HepG2 (cell line): ENCODE measurements at regions not wholly inside any gene's neighbourhood (a gene's known extent, or its start where the extent isn't known, plus 50 kb on each side); places are given as distances from the start of the nearest gene placed in this dataset.

ENCODE experiments used
- ATF2 ChIP-seq: sonication (generic); formaldehyde crosslinking; IDR thresholded peaks from 2 replicates; pipeline ENCODE4 v1.4.0; 2020; ENCODE audit warnings: missing genetic modification reagents
- DMAP1 ChIP-seq: IDR thresholded peaks from 2 replicates; pipeline ENCODE4 v1.6.1; 2016
- FOXP1 ChIP-seq, 2 experiments: fragments of 450-650 bp in 1 of 2; IDR thresholded peaks; 2 replicates each; pipeline ENCODE4 v1.6.1; 2017 to 2018; ENCODE audit warnings: antibody characterized with exemption in 1 of 2
- FOXP4 ChIP-seq: sonication (generic); formaldehyde crosslinking; IDR thresholded peaks from 2 replicates; pipeline ENCODE4 v1.4.0; 2020; ENCODE audit warnings: missing genetic modification reagents
- GMEB1 ChIP-seq: sonication (generic); formaldehyde crosslinking; IDR thresholded peaks from 2 replicates; pipeline ENCODE4 v1.5.1; 2020; ENCODE audit warnings: missing genetic modification reagents, mild to moderate bottlenecking, borderline replicate concordance
- HMG20B ChIP-seq: conservative IDR thresholded peaks from 2 replicates; pipeline ENCODE4 v1.6.1; 2016; ENCODE audit warnings: missing genetic modification reagents, missing compliant biosample characterization
- MTERF4 ChIP-seq: sonication (generic); formaldehyde crosslinking; IDR thresholded peaks from 2 replicates; pipeline ENCODE4 v1.8.0; 2023; ENCODE audit warnings: mild to moderate bottlenecking, missing genetic modification reagents
- MZF1 ChIP-seq: sonication (generic); formaldehyde crosslinking; IDR thresholded peaks from 2 replicates; pipeline ENCODE4 v1.8.1; 2023; ENCODE audit warnings: mild to moderate bottlenecking, missing genetic modification reagents, borderline replicate concordance
- POGK ChIP-seq: sonication (generic); formaldehyde crosslinking; conservative IDR thresholded peaks from 2 replicates; pipeline ENCODE4 v1.8.0; 2022; ENCODE audit warnings: mild to moderate bottlenecking, moderate library complexity, missing genetic modification reagents
- RFXANK ChIP-seq: IDR thresholded peaks from 2 replicates; pipeline ENCODE4 v1.6.1; 2016
- SMYD3 ChIP-seq: sonication (generic); formaldehyde crosslinking; IDR thresholded peaks from 2 replicates; pipeline ENCODE4 v1.8.1; 2023; ENCODE audit warnings: mild to moderate bottlenecking, missing genetic modification reagents
- SP140L ChIP-seq: sonication (generic); formaldehyde crosslinking; IDR thresholded peaks from 2 replicates; pipeline ENCODE4 v1.4.0; 2020; ENCODE audit warnings: missing genetic modification reagents, borderline replicate concordance
- SRSF4 ChIP-seq: fragments of 200-400 bp; formaldehyde crosslinking; IDR thresholded peaks from one replicate; pipeline ENCODE4 v1.6.1; 2018; ENCODE audit warnings: mild to moderate bottlenecking, low read depth, low read length, moderate library complexity; ENCODE audit not compliant: poor library complexity, severe bottlenecking
- TBX3 ChIP-seq: fragments of 450-650 bp; IDR thresholded peaks from 2 replicates; pipeline ENCODE4 v1.6.1; 2017; ENCODE audit warnings: antibody characterized with exemption, mild to moderate bottlenecking, inconsistent platforms, borderline replicate concordance
- ZFYVE20 ChIP-seq: sonication (generic); formaldehyde crosslinking; IDR thresholded peaks from 2 replicates; pipeline ENCODE4 v1.8.0; 2023; ENCODE audit warnings: low read depth, mild to moderate bottlenecking, moderate library complexity, missing genetic modification reagents, borderline replicate concordance
- ZKSCAN8 ChIP-seq: IDR thresholded peaks from 2 replicates; pipeline ENCODE4 v1.6.1; 2016; ENCODE audit warnings: borderline replicate concordance, missing genetic modification reagents, missing compliant biosample characterization
- ZNF337 ChIP-seq: sonication (generic); formaldehyde crosslinking; IDR thresholded peaks from 2 replicates; pipeline ENCODE4 v1.5.1; 2020; ENCODE audit warnings: missing genetic modification reagents, low read depth, mild to moderate bottlenecking, borderline replicate concordance
- ZNF616 ChIP-seq: sonication (generic); formaldehyde crosslinking; IDR thresholded peaks from 2 replicates; pipeline ENCODE4 v1.5.0; 2020; ENCODE audit warnings: low read depth, mild to moderate bottlenecking, missing genetic modification reagents
- ZNF776 ChIP-seq: sonication (generic); formaldehyde crosslinking; IDR thresholded peaks from 2 replicates; pipeline ENCODE4 v1.4.0; 2020; ENCODE audit warnings: mild to moderate bottlenecking, missing genetic modification reagents
- ZNF784 ChIP-seq: sonication (generic); formaldehyde crosslinking; IDR thresholded peaks from 2 replicates; pipeline ENCODE4 v1.5.1; 2020; ENCODE audit warnings: missing genetic modification reagents, mild to moderate bottlenecking, borderline replicate concordance
- ZSCAN9 ChIP-seq: IDR thresholded peaks from 2 replicates; pipeline ENCODE4 v1.6.1; 2016; ENCODE audit warnings: borderline replicate concordance

GRCh38 chr20:12925210-12925755 is 83.5 kb upstream of the SPTLC3 start (continued):
- TF ChIP-seq FOXP4, result 0 out of 2 replicates have a peak, but pooled peaks have one; percentile 20
- TF ChIP-seq POGK (CRISPR knock-in tag), result peak; percentile 62
- TF ChIP-seq ZNF616 (CRISPR knock-in tag), result no peak
- TF ChIP-seq ZNF784 (CRISPR knock-in tag), result no peak
- TF ChIP-seq SMYD3 (CRISPR knock-in tag), result no peak; the same call in 1 of the 2 replicates
- TF ChIP-seq MTERF4, result no peak; the same call in 1 of the 2 replicates
- no peak for TF ChIP-seq TBX3
- no peak for TF ChIP-seq ZFYVE20
- peak; percentile 58; the same call in 1 of the 2 replicates for TF ChIP-seq RFXANK
- no peak for TF ChIP-seq FOXP1 (IDR thresholded peaks at IDR 0.05)
- TF ChIP-seq FOXP1 (CRISPR knock-in tag; IDR thresholded peaks at IDR 0.05), result no peak
- TF ChIP-seq GMEB1 (CRISPR knock-in tag), result no peak
- no peak for TF ChIP-seq MZF1 (CRISPR knock-in tag)
- TF ChIP-seq HMG20B (CRISPR knock-in tag), result no peak
- TF ChIP-seq ATF2 (CRISPR knock-in tag), result no peak; the same call in 1 of the 2 replicates
- TF ChIP-seq ZSCAN9, result peak; percentile 61; the same call in 1 of the 2 replicates
- peak; percentile 56; the same call in 1 of the 2 replicates for TF ChIP-seq ZKSCAN8
- peak; percentile 30; the same call in 1 of the 2 replicates for TF ChIP-seq ZNF337
- TF ChIP-seq SP140L, result 0 out of 2 replicates have a peak, but pooled peaks have one; percentile 4
- TF ChIP-seq ZNF776 (CRISPR knock-in tag), result no peak
- TF ChIP-seq DMAP1 (CRISPR knock-in tag), result no peak
- no peak for TF ChIP-seq SRSF4
